Colonic mucosa (tissue), 4 donors: ENCODE measurements at regions not wholly inside any gene's neighbourhood (a gene's known extent, or its start where the extent isn't known, plus 50 kb on each side); places are given as distances from the start of the nearest gene placed in this dataset.

Experiments used
- DNase-seq: peaks from one replicate; pipeline ENCODE4 v3.0.0-alpha.2; 2020
- H3K27ac ChIP-seq: fragments of 200-600 bp; one replicate; pipeline ENCODE4 v1.8.0; 2021
- H3K27me3 ChIP-seq: fragments of 200-600 bp; one replicate; pipeline ENCODE4 v1.8.0; 2021
- H3K36me3 ChIP-seq: fragments of 200-600 bp; one replicate; pipeline ENCODE4 v1.8.0; 2021
- H3K4me1 ChIP-seq: fragments of 200-600 bp; one replicate; pipeline ENCODE4 v1.8.0; 2021; ENCODE audit warnings: mild to moderate bottlenecking
- H3K4me3 ChIP-seq: fragments of 200-600 bp; one replicate; pipeline ENCODE4 v1.8.0; 2021
- H3K9ac ChIP-seq, 2 donors: one replicate each; pipeline ENCODE4 v1.7.0; 2013; ENCODE audit warnings: control low read depth in 2 of 2, low read depth in 2 of 2, low read length in 2 of 2
- H3K9me3 ChIP-seq: fragments of 200-600 bp; one replicate; pipeline ENCODE4 v1.8.0; 2021
- intact Hi-C: fragments of 100-400 bp; cut with DNase I; formaldehyde crosslinking; loops from one replicate; pipeline ENCODE4 v1.14.1; 2022
- TF ChIP-seq, protein P1 (sequence below): fragments of 200-600 bp; IDR thresholded peaks from one replicate; pipeline ENCODE4 v1.8.0; 2022; ENCODE audit warnings: antibody characterized with exemption, mild to moderate bottlenecking
- donor health status: healthy.
- donor health status: DM: no; HTN: no; CAD: no.
- donor health status: DM: no; HTN: no; CAD: no.

DNA sequence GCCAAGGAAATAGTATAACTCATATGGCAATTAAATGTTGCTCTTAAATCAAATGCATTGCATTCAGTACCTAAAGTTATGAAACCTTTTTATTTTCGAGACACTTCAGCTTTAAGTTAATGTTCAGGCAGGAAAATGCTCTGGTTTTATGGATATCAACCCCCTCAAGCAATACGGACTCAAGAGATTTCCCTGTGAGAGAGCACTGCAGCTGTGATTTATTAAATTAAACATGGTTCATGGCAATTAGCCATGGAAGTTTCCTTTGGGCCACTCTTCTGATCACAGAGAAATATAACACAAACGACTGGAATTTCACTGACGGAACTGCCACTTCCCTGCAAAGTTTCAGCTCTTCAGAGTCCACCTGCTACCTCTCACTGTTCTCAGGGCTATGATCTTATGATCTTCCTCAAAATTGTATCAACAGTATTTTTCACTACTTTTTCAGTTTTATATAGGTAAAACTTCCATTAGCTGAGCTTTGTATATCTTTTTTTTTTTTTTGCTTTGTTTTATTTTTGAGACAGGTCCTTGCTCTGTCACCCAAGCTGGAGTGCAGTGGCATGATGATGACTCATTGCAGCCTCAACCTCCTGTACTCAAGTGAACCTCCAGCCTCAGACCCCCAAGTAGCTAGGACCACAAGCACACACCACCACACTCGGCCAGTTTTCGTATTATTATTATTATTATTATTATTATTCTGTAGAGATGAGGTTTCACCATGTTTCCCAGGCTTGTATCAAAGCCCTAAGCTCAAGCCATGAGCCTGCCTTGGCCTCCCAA lies 923.1 kb upstream of the TMPRSS15 start:
- H3K27ac ChIP-seq: no peak overlapping the region
- TF ChIP-seq, protein P1, sequence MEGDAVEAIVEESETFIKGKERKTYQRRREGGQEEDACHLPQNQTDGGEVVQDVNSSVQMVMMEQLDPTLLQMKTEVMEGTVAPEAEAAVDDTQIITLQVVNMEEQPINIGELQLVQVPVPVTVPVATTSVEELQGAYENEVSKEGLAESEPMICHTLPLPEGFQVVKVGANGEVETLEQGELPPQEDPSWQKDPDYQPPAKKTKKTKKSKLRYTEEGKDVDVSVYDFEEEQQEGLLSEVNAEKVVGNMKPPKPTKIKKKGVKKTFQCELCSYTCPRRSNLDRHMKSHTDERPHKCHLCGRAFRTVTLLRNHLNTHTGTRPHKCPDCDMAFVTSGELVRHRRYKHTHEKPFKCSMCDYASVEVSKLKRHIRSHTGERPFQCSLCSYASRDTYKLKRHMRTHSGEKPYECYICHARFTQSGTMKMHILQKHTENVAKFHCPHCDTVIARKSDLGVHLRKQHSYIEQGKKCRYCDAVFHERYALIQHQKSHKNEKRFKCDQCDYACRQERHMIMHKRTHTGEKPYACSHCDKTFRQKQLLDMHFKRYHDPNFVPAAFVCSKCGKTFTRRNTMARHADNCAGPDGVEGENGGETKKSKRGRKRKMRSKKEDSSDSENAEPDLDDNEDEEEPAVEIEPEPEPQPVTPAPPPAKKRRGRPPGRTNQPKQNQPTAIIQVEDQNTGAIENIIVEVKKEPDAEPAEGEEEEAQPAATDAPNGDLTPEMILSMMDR: no peak
- H3K9ac ChIP-seq: no peak overlapping the region
- no peak for DNase-seq
- H3K4me1 ChIP-seq: no peaks in the 10 kb centered on the region
- H3K4me3 ChIP-seq: no peak overlapping the region
- no peaks in the 10 kb centered on the region for H3K9me3 ChIP-seq
- H3K36me3 ChIP-seq: no peaks in the 10 kb centered on the region
- H3K27me3 ChIP-seq: no peaks in the 10 kb centered on the region
- intact Hi-C loops: no loop called here

DNA sequence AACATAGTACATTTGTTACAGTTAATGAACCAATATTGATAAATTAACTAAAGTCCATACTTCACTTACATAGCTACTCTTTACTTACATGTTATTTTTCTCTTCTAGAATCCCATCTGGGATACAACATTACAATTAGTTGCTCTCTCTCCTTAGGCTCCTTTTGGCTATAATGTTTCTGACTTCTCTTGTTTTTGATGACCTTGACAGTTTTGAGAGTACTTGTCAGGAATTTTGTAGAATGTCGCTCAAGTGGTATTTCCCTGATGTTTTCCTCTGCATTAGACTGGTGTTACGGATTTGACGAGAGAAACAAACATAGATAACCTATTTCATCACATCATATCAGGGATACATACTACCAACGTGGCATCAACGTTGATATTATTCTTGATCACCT lies 925.4 kb upstream of the TMPRSS15 start:
- Histone ChIP-seq H3K9me3 (no peaks in the 10 kb centered on the region), H3K36me3 (no peaks in the 10 kb centered on the region), H3K4me1 (no peaks in the 10 kb centered on the region), H3K27me3 (no peaks in the 10 kb centered on the region), H3K9ac (no peak overlapping the region), H3K27ac (no peak overlapping the region), H3K4me3 (no peak overlapping the region)
- intact Hi-C loops: no loop called here
- DNase-seq: no peak
- TF ChIP-seq, protein P1: no peak

DNA sequence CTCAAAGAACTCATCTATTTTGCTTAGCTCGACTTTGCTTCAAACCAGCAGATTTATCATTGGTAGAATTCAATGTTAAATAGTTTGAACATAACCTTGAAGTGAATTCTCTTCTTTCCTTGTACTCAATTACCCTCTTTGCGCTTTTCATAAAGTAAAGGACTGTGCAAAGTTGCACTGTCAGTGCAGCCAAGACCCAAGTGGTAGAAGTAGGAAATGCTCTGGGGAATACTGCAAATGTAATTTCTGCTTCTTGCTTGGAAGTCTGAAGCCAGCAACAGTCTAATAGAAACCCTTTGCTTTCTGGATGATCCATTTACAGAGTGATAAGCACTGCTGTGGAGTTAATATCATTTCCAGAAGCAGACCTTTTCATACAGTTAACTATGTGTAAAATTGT lies 936.7 kb upstream of the TMPRSS15 start:
- Histone ChIP-seq H3K4me1 (no peaks in the 10 kb centered on the region), H3K9ac (no peak overlapping the region), H3K27ac (no peak overlapping the region), H3K4me3 (no peak overlapping the region), H3K36me3 (no peaks in the 10 kb centered on the region), H3K9me3 (no peaks in the 10 kb centered on the region), H3K27me3 (no peaks in the 10 kb centered on the region)
- TF ChIP-seq, protein P1: no peak
- no peak for DNase-seq
- intact Hi-C loops: no loop called here

DNA sequence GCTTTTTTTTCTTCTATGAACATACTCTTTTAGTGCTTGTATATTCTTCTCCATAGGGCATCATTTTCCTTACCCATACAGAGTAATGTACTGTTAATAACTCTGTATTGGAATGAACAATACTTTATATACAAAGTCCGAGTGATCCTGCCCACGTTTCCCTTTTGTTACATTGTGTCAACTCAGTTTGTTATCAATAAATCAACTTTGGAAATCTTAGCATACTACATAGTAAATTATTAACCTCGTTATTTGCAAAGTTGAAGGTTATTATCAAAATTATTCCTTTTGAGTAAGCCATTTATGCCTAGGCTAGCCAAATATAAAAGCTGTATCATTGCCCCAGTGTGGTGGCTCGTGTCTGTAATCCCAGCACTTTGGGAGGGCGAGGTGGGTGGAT lies 937.4 kb upstream of the TMPRSS15 start:
- Histone ChIP-seq H3K4me1 (no peaks in the 10 kb centered on the region), H3K9me3 (no peaks in the 10 kb centered on the region), H3K27ac (no peak overlapping the region), H3K27me3 (no peaks in the 10 kb centered on the region), H3K36me3 (no peaks in the 10 kb centered on the region), H3K9ac (no peak overlapping the region), H3K4me3 (no peak overlapping the region)
- DNase-seq: no peak
- TF ChIP-seq, protein P1: no peak
- intact Hi-C loops: no loop called here

DNA sequence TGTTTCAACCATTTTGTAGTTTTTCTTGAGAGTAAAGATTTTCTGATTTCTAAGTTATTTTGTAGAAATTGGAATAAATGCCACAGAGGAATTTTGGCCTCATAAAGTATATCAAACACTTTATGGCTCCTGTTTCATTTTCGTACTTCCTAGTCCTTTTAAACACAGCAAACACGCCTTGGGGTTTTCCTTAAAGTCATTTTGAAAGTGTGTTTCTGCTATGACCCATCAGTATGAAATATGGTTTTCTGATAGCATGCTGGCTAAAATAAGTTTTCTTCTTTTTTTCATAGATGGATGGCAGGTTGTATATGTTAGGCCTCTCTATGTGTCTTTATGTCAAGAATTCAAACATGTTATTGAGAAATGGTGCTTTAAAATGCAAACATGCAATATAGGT lies 940.1 kb upstream of the TMPRSS15 start:
- no peak overlapping the region for H3K4me3 ChIP-seq
- no peak overlapping the region for H3K9ac ChIP-seq
- H3K36me3 ChIP-seq: no peaks in the 10 kb centered on the region
- H3K9me3 ChIP-seq: no peaks in the 10 kb centered on the region
- H3K27me3 ChIP-seq: no peaks in the 10 kb centered on the region
- H3K4me1 ChIP-seq: no peaks in the 10 kb centered on the region
- no peak overlapping the region for H3K27ac ChIP-seq
- TF ChIP-seq, protein P1: no peak
- intact Hi-C loops: no loop called here
- DNase-seq: no peak
